ENCODE measurements at regions not wholly inside any gene's neighbourhood (a gene's known extent, or its start where the extent isn't known, plus 50 kb on each side); places are given as distances from the start of the nearest gene placed in this dataset.

DNA sequence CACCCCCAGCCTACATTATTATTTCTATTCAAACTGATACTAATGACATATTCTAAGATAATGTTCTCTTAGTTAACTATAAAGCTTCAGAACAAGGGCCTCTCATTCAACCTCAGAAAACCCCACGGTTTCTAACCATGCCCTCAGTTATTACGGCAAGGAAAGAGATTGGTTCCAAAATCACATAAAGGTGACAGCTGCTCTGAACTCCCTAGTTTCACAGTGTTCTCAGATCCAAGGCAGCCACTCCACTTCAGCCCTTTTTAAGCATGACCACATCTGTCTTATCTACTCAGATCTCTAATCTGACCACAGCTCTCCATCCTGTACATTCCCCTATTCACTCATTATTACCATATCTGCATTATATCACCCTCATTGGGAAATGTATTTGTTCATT lies 98.8 kb upstream of the CEP85L start:
- TF ChIP-seq EZH2 (IDR thresholded peaks at IDR 0.05; ENCODE audit: borderline replicate concordance, low read length) (no peak), CTCF (conservative IDR thresholded peaks at IDR 0.05 in 1 of 2, IDR thresholded peaks at IDR 0.05 in 1 of 2; ENCODE audit: extremely low read depth in 1 of 2, insufficient read depth in 1 of 2, low read depth in 1 of 2, low read length in 2 of 2) (no peak)

Measured in mammary epithelial cell (primary cell).